ENCODE measurements at regions not wholly inside any gene's neighbourhood (a gene's known extent, or its start where the extent isn't known, plus 50 kb on each side); places are given as distances from the start of the nearest gene placed in this dataset.

DNA sequence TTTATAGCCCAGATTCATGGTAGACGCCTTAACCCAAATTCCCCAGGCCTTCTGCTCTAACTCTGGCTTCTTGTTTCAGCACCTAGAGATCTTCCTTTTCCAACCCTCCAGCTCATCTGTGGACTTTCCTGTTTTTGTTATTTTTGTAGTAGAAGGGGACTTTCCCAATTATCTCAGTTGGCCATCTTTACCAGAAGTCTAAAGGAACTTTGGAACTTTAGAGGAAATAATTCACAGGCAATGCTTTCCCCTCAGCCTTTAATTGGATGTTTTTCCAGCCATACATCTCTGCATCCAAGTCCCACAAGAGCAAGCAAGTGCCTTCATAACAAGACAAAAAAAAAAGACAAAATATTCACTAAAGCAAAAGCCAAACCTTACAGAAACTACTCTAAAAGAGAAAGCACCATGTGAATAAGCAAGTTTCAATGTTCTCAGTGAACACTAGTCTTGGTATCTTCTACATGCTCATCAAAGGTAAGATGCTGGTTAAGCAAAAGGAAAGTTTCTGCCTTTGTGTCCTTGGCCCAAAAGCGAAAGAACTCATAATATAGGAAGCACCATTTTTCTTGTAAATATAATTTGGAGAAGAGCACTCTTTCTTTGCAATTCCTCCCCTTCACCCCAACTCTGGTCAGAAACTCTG, 377.3 kb downstream of the SETD4 start:
- DNase-seq (no peak), FAIRE-seq (no peak), ATAC-seq (peak in 2 of 4 donors; percentile 65 to 78)
- H3K4me1 ChIP-seq: peaks cover 0 to 11% (median 9%) of the 10 kb centered on the region in 3 donors
- WGBS, 2 donors: 88 to 95% methylated on average over 2 of the region's 2 CpGs
- no peak for TF ChIP-seq CTCF (IDR thresholded peaks at IDR 0.05)
- no peaks in the 10 kb centered on the region for H3K9me3 ChIP-seq
- no peak overlapping the region for H3K27ac ChIP-seq
- H3K27me3 ChIP-seq: no peaks in the 10 kb centered on the region
- intact Hi-C loops (cut with DNase I): no loop called here
- no peak overlapping the region for H3K4me3 ChIP-seq
- H3K36me3 ChIP-seq: no peaks in the 10 kb centered on the region

DNA sequence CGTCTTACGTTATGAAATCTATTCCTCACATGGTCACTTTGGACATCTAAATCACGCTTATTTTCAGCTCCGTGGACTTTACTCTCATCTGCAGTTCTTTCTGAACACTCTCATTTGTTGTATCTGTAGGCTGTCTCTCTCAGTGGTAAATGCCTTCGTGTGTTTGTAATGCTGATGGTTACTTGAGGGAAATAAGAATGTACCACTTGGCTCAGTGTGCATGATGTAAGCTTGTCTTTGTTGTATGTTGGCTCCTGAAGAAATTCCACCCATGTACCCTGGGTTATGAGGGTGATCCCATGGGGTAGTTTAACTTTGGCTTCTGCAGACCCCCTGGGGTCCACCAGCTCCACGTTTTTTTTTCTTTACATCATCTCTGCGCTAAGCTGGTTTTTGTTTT, 378.4 kb downstream of the SETD4 start:
- H3K27me3 ChIP-seq: no peaks in the 10 kb centered on the region
- H3K4me1 ChIP-seq: peaks cover 0 to 22% (median 15%) of the 10 kb centered on the region in 3 donors
- FAIRE-seq (no peak), ATAC-seq (no peak), DNase-seq (no peak)
- no peak overlapping the region for H3K27ac ChIP-seq
- WGBS, 2 donors: 85 to 86% methylated on average over 7 of the region's 7 CpGs
- TF ChIP-seq CTCF (IDR thresholded peaks at IDR 0.05): no peak
- H3K36me3 ChIP-seq: no peaks in the 10 kb centered on the region
- intact Hi-C loops (cut with DNase I): no loop called here
- no peaks in the 10 kb centered on the region for H3K9me3 ChIP-seq
- H3K4me3 ChIP-seq: no peak overlapping the region

DNA sequence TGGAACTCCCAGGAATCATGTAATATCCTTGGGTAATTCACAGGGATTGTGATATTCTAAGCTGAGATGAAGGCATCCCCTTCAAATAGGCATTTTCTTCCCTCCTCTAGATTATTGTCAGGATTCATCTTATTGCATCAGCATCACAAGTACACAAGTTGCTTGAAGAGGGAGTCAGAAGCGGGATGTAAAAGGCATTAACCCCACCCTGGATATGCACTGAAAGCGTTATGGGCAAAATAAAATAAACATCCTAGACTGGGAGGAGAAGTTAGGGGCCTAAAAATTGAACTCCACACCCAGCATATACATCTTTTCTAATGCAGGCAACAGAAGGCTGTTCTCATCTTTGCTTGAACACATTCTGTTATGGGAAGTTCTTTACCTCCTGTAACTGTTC, 381.2 kb downstream of the SETD4 start:
- H3K27me3 ChIP-seq: no peaks in the 10 kb centered on the region
- no peaks in the 10 kb centered on the region for H3K9me3 ChIP-seq
- TF ChIP-seq CTCF (IDR thresholded peaks at IDR 0.05): no peak
- peaks cover 0 to 30% (median 25%) of the 10 kb centered on the region in 3 donors for H3K4me1 ChIP-seq
- intact Hi-C loops (cut with DNase I): no loop called here
- no peak for FAIRE-seq
- H3K27ac ChIP-seq: no peak overlapping the region
- WGBS, 2 donors: 97 to 100% methylated on average over 2 of the region's 2 CpGs
- no peak for DNase-seq
- no peak for ATAC-seq
- no peaks in the 10 kb centered on the region for H3K36me3 ChIP-seq
- H3K4me3 ChIP-seq: no peak overlapping the region

DNA sequence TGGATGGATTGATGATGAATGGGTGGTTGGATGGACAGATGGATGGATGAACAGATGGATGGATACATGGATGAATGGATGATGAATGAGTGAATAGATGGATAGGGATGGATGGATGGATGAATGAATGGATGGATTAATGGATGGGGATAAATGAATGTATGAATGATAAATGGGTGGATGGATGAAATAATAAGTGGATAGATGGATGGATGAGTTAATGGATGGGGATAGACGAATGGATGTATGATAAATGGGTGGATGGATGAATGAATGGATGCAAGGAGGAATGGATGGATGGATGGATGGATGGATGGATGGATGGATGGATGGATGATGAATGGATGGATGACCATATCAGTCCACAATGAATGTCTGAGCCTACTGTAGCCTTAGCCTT, 381.9 kb downstream of the SETD4 start:
- no peak for TF ChIP-seq CTCF (IDR thresholded peaks at IDR 0.05)
- no peak overlapping the region for H3K4me3 ChIP-seq
- no peak for DNase-seq
- no peaks in the 10 kb centered on the region for H3K36me3 ChIP-seq
- ATAC-seq: no peak
- H3K27me3 ChIP-seq: no peaks in the 10 kb centered on the region
- H3K4me1 ChIP-seq: peaks cover 0 to 27% (median 20%) of the 10 kb centered on the region in 3 donors
- no peak overlapping the region for H3K27ac ChIP-seq
- intact Hi-C loops (cut with DNase I): no loop called here
- no peak for FAIRE-seq
- 90 to 96% methylated on average over 1 of the region's 1 CpG for WGBS, 2 donors
- H3K9me3 ChIP-seq: no peaks in the 10 kb centered on the region

GRCh38 chr21:35677298-35677841, 383.0 kb downstream of the SETD4 start:
- ATAC-seq: peak; percentile 88 to 91 (median 91)

More at GRCh38 chr21:35677298-35677841, 383.0 kb downstream of the SETD4 start:
- Histone ChIP-seq H3K4me1 (peaks cover 0 to 20% (median 16%) of the 10 kb centered on the region in 3 donors), H3K9me3 (no peaks in the 10 kb centered on the region), H3K4me3 (no peak overlapping the region), H3K36me3 (no peaks in the 10 kb centered on the region), H3K27me3 (no peaks in the 10 kb centered on the region), H3K27ac (peak overlapping the region in 3 of 4 donors; percentile 47 to 77 (median 76))
- TF ChIP-seq CTCF (IDR thresholded peaks at IDR 0.05): no peak
- DNase-seq (peak in 3 of 6 donors; percentile 29 to 76 (median 55)), FAIRE-seq (no peak)
- WGBS, 2 donors: 28 to 30% methylated on average over 3 of the region's 3 CpGs
- intact Hi-C loops (cut with DNase I): no loop called here

All from pancreas (tissue), 10 donors.